Gastroesophageal sphincter (tissue), 3 donors: ENCODE measurements at regions not wholly inside any gene's neighbourhood (a gene's known extent, or its start where the extent isn't known, plus 50 kb on each side); places are given as distances from the start of the nearest gene placed in this dataset.

Source experiments
- CTCF ChIP-seq, 4 experiments: fragments of 200-600 bp in 2 of 4; fragments of 450-650 bp in 2 of 4; sonication (generic) in 1 of 4; IDR thresholded peaks; one replicate each; pipeline ENCODE4 v1.5.1; 2017 to 2019; ENCODE audit warnings: antibody characterized with exemption in 4 of 4, mild to moderate bottlenecking in 2 of 4, moderate library complexity in 2 of 4
- POLR2A ChIP-seq, 2 donors: fragments of 450-650 bp; IDR thresholded peaks; one replicate each; pipeline ENCODE4 v1.6.1; 2017; ENCODE audit warnings: antibody characterized with exemption in 2 of 2, mild to moderate bottlenecking in 2 of 2, moderate library complexity in 1 of 2
- POLR2AphosphoS5 ChIP-seq: sonication (generic); formaldehyde crosslinking; IDR thresholded peaks from one replicate; pipeline ENCODE4 v1.6.1; 2017; ENCODE audit warnings: antibody characterized with exemption

- no peak for TF ChIP-seq POLR2A (IDR thresholded peaks at IDR 0.05)
- TF ChIP-seq CTCF (IDR thresholded peaks at IDR 0.05), result no peak
- no peak for TF ChIP-seq POLR2AphosphoS5
These were observed 119.2 kb downstream of the ETAA1 start for GRCh38 chr2:67516362-67516761.
